ENCODE measurements at regions not wholly inside any gene's neighbourhood (a gene's known extent, or its start where the extent isn't known, plus 50 kb on each side); places are given as distances from the start of the nearest gene placed in this dataset.

DNA sequence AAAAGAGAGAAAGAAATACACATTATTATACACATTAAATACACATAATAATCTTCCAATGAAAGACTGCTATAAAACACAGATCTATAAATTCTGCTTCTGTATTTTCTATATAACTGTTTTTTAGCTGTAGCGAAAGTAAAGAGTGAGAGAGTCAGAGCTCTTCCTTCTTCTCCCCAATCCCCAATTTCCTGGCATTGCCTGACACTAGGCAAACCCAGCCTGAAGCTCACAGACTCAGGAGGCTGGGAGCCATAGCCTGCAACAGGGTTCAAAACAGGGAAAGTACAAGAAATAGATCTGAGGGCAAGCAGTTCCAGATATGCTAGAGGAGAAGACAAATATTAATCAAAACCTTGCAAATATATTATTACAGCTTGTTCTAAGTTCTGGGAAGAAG lies 201.6 kb downstream of the HNRNPD start:
- intact Hi-C loops (cut with DNase I), result no loop called here
- TF ChIP-seq, protein P1, sequence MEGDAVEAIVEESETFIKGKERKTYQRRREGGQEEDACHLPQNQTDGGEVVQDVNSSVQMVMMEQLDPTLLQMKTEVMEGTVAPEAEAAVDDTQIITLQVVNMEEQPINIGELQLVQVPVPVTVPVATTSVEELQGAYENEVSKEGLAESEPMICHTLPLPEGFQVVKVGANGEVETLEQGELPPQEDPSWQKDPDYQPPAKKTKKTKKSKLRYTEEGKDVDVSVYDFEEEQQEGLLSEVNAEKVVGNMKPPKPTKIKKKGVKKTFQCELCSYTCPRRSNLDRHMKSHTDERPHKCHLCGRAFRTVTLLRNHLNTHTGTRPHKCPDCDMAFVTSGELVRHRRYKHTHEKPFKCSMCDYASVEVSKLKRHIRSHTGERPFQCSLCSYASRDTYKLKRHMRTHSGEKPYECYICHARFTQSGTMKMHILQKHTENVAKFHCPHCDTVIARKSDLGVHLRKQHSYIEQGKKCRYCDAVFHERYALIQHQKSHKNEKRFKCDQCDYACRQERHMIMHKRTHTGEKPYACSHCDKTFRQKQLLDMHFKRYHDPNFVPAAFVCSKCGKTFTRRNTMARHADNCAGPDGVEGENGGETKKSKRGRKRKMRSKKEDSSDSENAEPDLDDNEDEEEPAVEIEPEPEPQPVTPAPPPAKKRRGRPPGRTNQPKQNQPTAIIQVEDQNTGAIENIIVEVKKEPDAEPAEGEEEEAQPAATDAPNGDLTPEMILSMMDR (IDR thresholded peaks at IDR 0.05), result no peak
- Histone ChIP-seq H3K27me3 (ENCODE audit: low read depth) (no peaks in the 10 kb centered on the region), H3K27ac (no peak overlapping the region), H3K4me3 (no peak overlapping the region), H3K4me1 (no peaks in the 10 kb centered on the region), H3K9me3 (no peaks in the 10 kb centered on the region), H3K36me3 (no peaks in the 10 kb centered on the region)
- ATAC-seq, result no peak
- DNase-seq, result no peak

DNA sequence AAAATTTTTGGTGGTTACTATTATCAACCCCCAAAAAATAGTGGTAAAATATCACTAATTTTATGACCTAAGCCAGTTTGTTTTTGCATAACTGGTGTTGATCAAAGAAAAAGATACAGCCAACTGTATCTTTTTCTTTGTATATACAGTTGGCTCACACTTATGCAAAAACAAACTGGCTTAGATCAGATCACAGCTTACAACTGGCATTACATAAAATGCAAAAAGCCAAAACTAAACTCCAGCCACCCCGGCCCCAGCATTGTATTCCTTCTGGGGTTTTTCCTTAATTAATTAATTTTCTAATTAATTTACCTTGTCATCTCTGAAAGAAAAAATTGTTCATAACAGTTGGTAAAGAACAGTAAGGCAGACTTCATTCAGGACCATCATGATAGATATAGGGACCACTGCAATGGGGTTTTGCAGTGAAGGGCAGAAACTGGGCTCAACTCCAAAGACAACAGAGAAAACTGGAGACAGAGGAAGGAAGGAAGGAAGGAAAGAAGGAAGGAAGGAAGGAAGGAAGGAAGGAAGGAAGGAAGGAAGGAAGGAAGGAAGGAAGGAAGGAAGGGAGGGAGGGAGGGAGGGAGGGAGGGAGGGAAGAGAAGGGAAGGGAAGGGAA lies 202.1 kb downstream of the HNRNPD start:
- Histone ChIP-seq H3K4me1 (no peaks in the 10 kb centered on the region), H3K36me3 (no peaks in the 10 kb centered on the region), H3K27me3 (ENCODE audit: low read depth) (no peaks in the 10 kb centered on the region), H3K27ac (no peak overlapping the region), H3K9me3 (no peaks in the 10 kb centered on the region), H3K4me3 (no peak overlapping the region)
- intact Hi-C loops (cut with DNase I), result no loop called here
- TF ChIP-seq, protein P1 (IDR thresholded peaks at IDR 0.05), result no peak
- DNase-seq (no peak), ATAC-seq (no peak)

GRCh38 chr4:82149750-82150149 lies 224.0 kb downstream of the HNRNPD start:
- ATAC-seq, result no peak
- TF ChIP-seq, protein P1 (IDR thresholded peaks at IDR 0.05), result no peak
- no peaks in the 10 kb centered on the region for H3K27me3 ChIP-seq (ENCODE audit: low read depth)
- H3K4me3 ChIP-seq, result no peak overlapping the region
- intact Hi-C loops (cut with DNase I), result no loop called here
- no peaks in the 10 kb centered on the region for H3K4me1 ChIP-seq
- peaks cover 2% of the 10 kb centered on the region for H3K9me3 ChIP-seq
- no peak overlapping the region for H3K27ac ChIP-seq
- DNase-seq, result no peak
- no peaks in the 10 kb centered on the region for H3K36me3 ChIP-seq

DNA sequence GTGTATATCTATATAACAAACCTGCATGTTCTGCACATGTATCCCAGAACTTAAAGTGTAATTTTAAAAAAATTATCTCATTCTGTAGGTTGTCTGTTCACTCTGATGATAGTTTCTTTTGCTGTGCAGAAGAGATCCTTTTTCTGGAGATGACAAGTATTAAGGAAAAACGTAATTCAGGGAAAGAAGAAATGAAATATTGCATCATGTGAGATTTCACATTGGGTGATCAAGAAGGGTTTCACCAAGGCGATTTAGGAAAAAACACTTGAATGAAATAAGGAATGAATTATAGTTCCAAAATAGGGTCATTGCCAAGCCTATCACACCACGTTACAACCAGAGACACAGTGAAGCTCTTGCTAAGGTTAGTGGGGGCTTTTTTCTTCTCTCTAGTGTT lies 227.9 kb downstream of the HNRNPD start:
- TF ChIP-seq, protein P1 (IDR thresholded peaks at IDR 0.05), result no peak
- Histone ChIP-seq H3K27me3 (ENCODE audit: low read depth) (no peaks in the 10 kb centered on the region), H3K4me3 (no peak overlapping the region), H3K27ac (no peak overlapping the region), H3K36me3 (no peaks in the 10 kb centered on the region), H3K4me1 (no peaks in the 10 kb centered on the region), H3K9me3 (no peaks in the 10 kb centered on the region)
- DNase-seq (no peak), ATAC-seq (no peak)
- intact Hi-C loops (cut with DNase I), result no loop called here

DNA sequence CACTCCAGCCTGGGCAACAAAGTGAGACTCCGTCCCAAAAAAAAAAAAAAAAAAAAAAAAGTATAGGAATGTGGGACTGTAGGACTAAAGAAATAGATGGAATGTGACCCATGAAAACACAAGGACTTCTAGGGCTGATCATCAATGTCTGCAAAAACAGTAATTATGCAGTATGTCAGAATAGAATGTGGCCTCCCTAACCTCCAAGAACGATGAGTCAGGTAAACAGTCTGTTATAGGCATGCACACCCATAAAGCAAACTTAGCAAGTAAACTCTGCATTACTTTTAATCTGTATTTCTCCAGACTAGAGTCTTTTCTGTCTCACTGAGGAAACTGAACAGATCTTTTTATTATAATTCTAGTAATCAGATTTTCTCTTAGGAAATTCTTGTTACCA lies 233.4 kb downstream of the HNRNPD start:
- H3K4me1 ChIP-seq, result no peaks in the 10 kb centered on the region

More for the DNA sequence above, 233.4 kb downstream of the HNRNPD start:
- TF ChIP-seq, protein P1 (IDR thresholded peaks at IDR 0.05), result no peak
- ATAC-seq, result no peak
- no peak for DNase-seq
- Histone ChIP-seq H3K27me3 (ENCODE audit: low read depth) (no peaks in the 10 kb centered on the region), H3K9me3 (no peaks in the 10 kb centered on the region), H3K36me3 (no peaks in the 10 kb centered on the region), H3K27ac (no peak overlapping the region), H3K4me3 (no peak overlapping the region)
- intact Hi-C loops (cut with DNase I), result no loop called here
